GM21360 (cell line): ENCODE measurements at regions not wholly inside any gene's neighbourhood (a gene's known extent, or its start where the extent isn't known, plus 50 kb on each side); places are given as distances from the start of the nearest gene placed in this dataset.
"Not testable (repeated sequence)": the region's sequence is repeated elsewhere in the genome, so short reads cannot be mapped to it uniquely, and the experiment has no call there.

ENCODE experiments used
- ATAC-seq: cut with Tn5 transposase; IDR thresholded peaks from one replicate; pipeline ENCODE4 v1.9.1; 2021; ENCODE audit warnings: mild to moderate bottlenecking, moderate library complexity; ENCODE audit not compliant: unreplicated experiment

DNA sequence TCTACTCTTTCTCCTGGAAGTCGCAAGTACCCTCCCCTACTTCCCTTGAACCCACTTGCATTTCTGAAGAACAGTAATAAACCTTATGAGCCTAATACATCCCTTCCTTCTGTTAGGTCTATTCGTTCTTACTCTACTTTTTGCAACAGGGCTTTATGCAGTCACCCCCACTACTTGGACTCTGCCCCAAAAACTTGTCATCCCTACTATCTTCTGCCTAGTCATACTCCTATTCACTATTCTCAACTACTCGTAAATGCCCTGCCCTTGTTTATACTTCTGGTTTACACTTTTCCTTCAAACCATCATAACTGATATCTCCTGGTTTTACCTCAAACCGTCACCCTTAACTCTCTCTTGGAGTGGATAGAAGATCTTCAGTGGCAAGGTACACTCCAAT is 55.2 kb upstream of the SLIT2 start:
- no peak for ATAC-seq

DNA sequence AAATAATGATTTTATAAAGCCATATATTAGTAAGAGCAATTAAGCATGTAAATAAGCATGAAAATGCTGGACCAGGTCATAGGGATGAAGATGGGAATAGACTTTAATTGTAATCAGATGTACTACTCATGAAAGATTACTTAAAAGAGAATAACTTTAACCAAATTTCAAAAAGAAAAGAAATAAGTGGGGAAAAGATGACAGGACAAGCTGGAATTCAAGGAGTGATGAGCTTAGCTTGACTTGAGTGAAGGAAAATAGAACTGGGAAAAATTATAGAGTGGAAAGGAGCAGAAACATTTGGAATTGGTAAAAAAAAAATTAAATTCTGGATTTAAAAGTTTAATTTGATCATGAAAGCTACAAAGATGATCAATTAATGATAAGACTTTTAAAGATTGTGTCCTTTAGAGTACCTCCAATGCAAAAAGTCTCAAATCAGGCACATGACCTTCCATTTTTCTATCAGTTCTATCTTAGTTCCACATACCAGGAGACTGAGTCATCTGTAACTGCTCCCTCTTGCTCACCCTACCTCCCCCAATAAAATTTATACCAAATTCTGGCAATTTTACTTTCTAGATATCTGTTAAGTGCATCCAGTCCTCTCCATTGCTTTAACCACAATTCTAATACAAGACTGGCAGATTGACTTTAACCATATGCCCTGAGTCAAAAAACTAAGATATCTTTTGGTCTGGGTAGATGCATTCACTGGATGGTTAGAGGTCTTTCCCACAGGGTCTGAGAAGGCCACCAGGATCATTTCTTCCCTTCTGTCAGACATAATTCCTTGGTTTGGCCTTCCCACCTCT is 56.4 kb upstream of the SLIT2 start:
- no peak for ATAC-seq

GRCh38 chr4:20194123-20195013 is 57.3 kb upstream of the SLIT2 start:
- no peak for ATAC-seq

GRCh38 chr4:20193141-20193936 is 58.4 kb upstream of the SLIT2 start:
- no peak for ATAC-seq

DNA sequence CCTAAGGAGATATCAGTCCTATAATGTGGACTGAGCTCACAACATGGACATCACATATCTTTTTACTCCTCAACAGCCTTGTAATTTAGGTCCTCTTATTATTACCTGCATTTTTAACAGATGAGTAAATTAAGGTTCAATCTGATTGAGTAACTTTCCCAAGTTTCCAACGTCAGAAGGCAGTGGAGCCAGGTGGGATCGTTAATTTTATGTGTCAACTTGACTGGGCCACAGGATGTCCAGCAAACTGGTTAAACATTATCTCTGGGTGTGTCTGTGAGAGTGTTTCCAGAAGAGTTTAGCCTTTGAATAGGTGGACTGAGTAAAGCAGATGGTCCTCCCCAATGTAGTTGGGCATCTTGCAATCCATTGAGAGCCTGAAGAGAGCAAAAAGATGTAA is 59.0 kb upstream of the SLIT2 start:
- no peak for ATAC-seq

DNA sequence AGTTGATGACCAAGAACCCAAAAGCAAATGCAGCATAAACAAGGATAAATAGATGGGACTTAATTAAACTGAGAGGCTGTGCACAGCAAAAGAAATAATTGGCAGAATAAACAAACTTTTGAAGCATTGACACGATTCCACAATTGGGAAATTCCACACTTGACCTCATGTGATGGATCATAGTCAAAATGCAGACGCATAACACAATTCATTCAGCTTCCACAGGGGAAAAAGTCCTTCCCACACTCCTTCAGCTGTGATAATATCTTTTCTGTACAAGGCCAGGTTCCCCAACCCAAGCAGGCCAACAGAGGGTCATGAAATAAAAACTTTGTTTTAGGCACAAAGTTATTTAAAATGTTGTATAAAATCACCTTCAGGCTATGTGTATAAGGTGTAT is 66.6 kb upstream of the SLIT2 start:
- ATAC-seq = no peak

GRCh38 chr4:20183131-20183530 is 68.6 kb upstream of the SLIT2 start:
- not testable (repeated sequence) for ATAC-seq

DNA sequence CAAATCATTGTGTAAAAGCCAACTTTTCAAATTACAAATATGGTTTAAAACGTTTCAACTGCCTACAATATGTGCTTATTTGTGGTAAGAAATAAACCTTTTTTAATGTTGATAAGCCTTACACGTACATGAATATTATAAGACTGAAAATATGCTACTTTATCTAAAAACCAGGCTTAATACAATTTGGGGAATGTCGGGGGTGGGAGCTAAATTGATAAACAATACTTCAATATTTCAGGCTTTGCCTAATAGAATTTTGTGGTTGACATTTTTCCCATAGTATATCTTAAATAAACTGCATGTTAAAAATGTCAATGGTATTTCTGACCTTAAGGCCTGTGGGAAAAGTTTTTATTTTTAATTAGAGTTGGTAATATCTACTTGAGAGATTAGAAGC is 69.8 kb upstream of the SLIT2 start:
- ATAC-seq = no peak

- no peak for ATAC-seq
These were observed 71.2 kb upstream of the SLIT2 start for GRCh38 chr4:20180509-20180908.

DNA sequence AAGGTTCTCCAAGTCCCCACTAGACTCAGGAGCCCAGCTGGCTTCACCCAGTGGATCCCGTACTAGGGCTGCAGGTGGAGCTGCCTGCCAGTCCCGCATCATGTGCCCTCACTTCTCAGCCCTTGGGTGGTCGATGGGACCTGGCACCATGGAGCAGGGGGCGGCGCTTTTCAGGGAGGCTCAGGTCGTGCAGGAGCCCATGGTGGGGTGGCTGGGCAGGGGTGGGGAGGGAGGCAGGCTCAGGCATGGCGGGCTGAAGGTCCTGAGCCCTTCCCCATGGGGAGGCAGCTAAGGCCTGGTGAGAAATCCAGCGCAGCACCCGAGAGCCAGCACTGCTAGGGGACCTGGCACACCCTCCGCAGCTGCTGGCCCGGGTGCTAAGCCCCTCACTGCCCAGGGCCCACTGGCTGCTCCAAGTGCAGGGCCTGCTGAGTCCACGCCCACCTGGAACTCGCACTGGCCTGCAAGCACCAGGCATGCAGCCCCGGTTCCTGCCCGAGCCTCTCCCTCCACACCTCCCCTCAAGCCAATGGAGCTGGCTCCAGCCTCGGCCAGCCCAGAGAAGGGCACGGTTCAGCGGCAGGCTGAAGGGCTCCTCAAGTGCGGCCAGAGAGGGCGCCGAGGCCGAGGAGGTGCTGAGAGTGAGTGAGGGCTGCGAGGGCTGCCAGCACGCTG is 72.7 kb upstream of the SLIT2 start:
- ATAC-seq = no peak

- ATAC-seq = no peak
These were observed 74.8 kb upstream of the SLIT2 start for GRCh38 chr4:20176881-20177280.

- ATAC-seq = no peak
These were observed 79.5 kb upstream of the SLIT2 start for GRCh38 chr4:20172070-20172760.

DNA sequence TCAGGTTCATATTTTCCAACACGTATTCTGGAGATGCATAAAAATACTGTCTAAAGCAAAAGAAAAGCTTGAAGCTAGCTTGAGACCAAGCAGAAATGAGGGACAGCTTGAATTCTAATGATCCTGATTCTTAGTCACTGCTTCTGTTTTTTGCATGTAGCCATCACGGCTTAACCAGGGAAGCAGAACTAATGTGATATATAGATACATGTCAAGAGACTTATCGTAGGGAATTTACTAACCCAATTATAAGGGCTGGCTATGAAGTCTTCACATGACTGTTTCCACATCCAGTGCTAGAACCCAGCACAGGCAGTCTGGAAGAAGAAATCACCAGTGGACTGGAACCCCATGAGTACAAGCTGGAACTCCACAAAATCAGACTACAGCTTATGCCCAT is 85.2 kb upstream of the SLIT2 start:
- no peak for ATAC-seq

GRCh38 chr4:20159516-20159915 is 92.2 kb upstream of the SLIT2 start:
- ATAC-seq = no peak

GRCh38 chr4:20158195-20158594 is 93.5 kb upstream of the SLIT2 start:
- no peak for ATAC-seq

DNA sequence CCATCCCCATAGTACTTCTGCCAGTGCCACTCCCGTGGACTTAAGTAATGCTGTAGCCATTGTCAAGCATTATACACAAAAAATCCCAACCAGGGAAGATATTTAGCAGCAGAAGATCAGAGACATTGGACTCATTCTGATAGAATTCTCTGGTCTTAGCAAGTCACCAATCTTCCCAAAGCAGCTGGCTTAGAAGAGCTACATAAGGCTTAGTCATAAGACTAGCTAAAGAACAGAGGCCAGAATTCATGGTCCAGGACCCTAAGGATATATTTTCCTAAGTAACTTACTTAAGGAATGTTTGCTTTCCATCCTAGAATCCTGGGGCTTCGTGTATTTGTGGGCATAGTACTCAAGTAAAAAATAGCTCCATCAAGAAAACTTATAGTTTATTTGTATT is 100.3 kb upstream of the SLIT2 start:
- no peak for ATAC-seq

- ATAC-seq = not testable (repeated sequence)
These were observed 102.6 kb upstream of the SLIT2 start for GRCh38 chr4:20149143-20149542.

DNA sequence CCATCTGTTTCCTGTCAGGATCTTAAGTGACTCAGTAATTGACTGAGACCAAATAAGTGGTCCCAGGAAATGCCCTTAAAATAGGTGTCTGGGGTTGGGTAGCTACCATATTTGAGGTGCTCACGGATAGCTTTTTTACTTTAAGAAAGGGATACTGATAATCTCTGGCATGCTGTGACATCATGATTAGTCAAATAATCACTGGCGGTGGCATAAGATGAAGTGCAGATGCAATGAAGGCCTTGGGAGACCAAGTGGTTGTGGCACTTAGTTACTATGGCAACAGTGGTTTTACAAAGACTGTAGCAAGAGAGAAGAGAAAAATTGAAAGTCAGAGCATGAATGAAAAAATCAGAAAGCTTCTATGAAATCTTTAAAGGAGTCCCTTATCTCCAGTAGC is 114.5 kb upstream of the SLIT2 start:
- no peak for ATAC-seq

DNA sequence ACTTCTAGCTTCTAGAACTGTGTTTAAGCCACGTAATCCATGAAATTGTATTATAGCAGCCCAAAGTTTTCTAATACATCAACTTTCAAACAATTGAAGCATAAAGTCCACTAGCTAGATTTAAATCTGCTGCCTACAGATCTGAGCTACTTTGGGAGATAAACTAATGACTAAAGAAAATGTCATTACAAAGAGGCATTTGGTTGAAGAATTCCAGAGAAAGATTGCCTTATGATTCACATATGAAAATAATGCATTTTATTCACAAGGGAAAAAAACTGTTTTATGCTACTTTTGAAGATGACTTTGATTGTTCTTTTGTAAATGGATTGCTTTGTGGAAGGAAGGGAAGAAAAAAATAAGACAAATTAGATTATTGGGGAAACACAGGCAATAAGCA is 124.1 kb upstream of the SLIT2 start:
- no peak for ATAC-seq

- ATAC-seq = no peak
These were observed 124.8 kb upstream of the SLIT2 start for GRCh38 chr4:20126906-20127305.
